GM12865 (cell line): ENCODE measurements at regions not wholly inside any gene's neighbourhood (a gene's known extent, or its start where the extent isn't known, plus 50 kb on each side); places are given as distances from the start of the nearest gene placed in this dataset.

Experiments used
- DNase-seq: peaks from one replicate; pipeline ENCODE4 v3.0.0; 2010; ENCODE audit warnings: low read depth
- H3K4me3 ChIP-seq: 2 replicates; pipeline ENCODE4 v1.5.1; 2011; ENCODE audit warnings: mild to moderate bottlenecking, low read depth, low read length, control low read depth
- TF ChIP-seq, protein P1 (sequence below): IDR thresholded peaks from 2 replicates; pipeline ENCODE4 v1.5.1; 2011; ENCODE audit warnings: low read length, control low read depth, low read depth, inconsistent platforms; ENCODE audit not compliant: insufficient read depth; ENCODE audit errors: missing control alignments

DNA sequence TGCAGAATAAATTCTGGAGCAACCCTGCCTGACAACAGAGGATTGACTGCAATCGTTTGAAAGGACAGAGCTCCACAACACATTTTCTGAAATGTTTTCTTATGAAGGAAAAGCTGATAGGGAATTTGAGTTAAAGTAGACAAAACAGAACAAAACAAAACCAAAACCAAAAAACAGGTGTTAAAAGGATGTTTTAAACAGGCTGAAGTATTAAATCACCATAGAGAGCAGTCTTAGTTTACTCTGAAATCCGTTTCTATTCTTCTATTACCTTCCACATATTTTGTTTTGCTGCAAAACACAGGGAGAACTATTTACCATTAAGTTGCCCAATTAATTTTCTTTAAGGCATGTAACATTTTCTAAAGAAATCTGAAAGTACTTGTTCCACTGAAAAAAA is 93.4 kb upstream of the MLIP start:
- TF ChIP-seq, protein P1, sequence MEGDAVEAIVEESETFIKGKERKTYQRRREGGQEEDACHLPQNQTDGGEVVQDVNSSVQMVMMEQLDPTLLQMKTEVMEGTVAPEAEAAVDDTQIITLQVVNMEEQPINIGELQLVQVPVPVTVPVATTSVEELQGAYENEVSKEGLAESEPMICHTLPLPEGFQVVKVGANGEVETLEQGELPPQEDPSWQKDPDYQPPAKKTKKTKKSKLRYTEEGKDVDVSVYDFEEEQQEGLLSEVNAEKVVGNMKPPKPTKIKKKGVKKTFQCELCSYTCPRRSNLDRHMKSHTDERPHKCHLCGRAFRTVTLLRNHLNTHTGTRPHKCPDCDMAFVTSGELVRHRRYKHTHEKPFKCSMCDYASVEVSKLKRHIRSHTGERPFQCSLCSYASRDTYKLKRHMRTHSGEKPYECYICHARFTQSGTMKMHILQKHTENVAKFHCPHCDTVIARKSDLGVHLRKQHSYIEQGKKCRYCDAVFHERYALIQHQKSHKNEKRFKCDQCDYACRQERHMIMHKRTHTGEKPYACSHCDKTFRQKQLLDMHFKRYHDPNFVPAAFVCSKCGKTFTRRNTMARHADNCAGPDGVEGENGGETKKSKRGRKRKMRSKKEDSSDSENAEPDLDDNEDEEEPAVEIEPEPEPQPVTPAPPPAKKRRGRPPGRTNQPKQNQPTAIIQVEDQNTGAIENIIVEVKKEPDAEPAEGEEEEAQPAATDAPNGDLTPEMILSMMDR: no peak
- H3K4me3 ChIP-seq: no peak overlapping the region
- DNase-seq: no peak

DNA sequence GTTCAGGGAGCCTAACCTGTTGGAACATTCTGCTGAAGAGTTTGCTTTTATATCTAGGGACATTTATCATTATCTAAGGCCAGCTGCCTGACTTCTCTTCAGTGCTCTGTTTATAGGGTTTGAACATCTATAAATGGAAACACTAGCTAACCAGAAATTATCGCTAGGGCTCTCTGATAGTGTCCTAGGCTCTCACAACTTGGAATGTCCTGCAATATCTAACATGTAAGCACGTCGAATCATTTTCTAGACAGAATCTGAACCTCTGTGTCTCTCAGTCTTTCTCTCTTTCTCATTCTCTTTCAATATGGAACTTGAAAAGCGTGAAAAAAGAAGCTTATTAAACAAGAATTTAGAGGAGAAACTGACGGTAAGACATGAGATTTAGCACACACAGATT is 92.5 kb upstream of the MLIP start:
- TF ChIP-seq, protein P1: no peak
- DNase-seq: no peak
- H3K4me3 ChIP-seq: no peak overlapping the region

DNA sequence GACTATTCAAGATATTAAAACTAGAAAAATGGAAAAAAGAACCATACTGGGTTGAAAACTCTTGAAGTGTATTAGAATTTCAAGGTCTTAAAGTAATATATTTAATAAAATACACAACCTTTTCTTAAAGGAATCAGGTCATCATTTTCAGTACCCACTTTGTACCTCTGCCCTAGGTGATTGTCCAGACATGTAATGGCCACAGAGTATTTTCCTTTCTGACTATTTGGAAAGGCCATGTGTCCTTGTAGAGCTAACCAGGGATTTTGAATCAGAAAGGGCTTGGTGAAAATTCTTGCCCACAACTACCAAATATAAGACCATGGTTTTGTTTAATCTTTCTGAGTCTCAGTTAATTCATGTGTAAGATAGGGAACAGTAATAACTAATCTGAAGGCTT is 91.4 kb upstream of the MLIP start:
- no peak for DNase-seq
- TF ChIP-seq, protein P1: no peak
- H3K4me3 ChIP-seq: no peak overlapping the region

DNA sequence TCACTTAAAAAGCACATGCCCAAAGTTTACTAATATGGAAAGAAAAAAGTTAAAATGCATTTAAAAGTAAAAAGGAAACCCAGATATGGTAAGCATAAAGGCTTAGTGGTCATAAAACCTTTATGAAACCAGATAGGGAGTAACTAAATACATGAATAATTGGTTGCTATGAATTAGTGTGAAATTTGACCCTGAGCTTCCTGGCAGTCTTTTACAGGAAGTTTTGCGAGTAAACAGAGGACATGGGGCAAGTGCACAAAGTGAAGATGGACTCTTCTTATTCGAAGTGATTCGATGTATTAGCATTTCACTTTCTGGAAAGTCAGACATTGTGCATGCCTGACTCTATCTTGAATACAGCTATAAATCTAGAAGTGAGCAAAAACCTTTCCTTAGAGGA is 90.9 kb upstream of the MLIP start:
- no peak for DNase-seq
- TF ChIP-seq, protein P1: no peak
- H3K4me3 ChIP-seq: no peak overlapping the region

DNA sequence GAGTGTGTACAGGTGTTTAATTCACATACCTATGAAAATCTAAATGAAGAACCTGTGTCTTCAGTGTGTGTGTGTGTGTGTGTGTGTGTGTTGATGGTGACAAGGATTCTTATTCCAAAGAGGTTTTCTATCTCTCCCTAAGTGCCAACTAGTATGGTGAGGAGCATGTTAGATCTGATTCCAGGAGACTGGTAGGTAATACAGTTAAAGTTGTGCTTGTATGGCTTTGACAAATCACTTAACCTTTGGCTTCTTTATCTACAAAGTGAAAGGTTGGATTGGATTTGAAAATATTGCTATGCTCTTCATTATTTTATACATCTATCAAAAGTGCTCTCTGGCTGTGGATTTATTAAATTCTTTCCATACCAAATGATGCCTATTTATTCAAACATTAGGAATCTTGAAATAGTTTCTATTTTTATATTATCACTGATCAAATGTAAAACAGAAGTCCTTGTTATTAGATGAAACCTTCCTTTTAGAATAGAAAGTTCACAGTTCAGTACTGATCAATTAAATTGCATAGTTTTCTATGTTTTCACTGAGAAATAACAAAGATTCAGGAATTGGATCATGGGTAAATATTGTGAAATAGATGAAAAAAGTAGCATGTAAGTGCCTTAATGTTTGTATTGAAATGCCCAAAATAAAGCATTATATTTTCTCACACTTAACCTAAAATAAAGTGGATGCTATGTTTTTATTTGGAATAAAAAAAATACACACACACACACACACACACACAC is 84.4 kb upstream of the MLIP start:
- H3K4me3 ChIP-seq: no peak overlapping the region
- DNase-seq: no peak
- TF ChIP-seq, protein P1: no peak

DNA sequence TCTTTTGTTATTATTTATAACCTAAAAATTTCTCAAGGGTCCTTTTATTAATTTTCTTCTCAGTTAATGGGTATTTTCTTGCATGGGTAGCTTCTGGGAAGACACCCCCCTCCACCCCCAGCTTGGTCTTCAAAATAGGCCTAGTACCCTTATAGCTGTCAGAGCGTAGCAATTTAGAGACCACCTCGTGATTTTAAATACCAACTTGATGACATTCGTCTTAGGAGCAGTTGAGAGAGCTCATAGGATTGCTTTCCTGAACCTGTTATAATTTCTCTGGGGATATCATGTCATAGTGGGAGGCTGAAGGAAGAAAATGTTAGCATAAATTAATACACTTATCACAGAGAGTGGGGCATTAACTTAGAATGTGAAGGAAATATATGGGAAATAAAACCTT is 83.1 kb upstream of the MLIP start:
- no peak for DNase-seq
- no peak overlapping the region for H3K4me3 ChIP-seq
- TF ChIP-seq, protein P1: no peak

DNA sequence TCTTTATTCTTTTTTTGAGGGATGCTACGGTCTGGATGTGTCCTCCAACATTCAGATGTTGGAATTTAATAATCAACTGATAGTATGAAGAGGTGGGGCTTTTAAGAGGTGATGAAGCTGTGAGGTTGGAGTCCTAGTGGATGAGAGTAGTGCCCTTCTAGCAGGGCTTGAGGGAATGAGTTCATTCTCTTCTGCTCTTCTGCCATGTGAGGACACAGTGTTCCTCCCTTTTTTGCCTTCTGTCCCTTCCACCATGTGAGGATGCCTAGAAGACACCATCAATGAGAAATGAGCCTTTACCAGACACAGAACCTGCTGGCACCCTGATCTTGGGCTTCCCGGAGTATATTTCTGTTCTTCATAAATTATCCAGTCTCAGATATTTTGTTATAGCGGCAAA is 82.1 kb upstream of the MLIP start:
- TF ChIP-seq, protein P1: no peak
- no peak for DNase-seq
- no peak overlapping the region for H3K4me3 ChIP-seq
